Lower leg skin (tissue), 4 donors: ENCODE measurements at regions not wholly inside any gene's neighbourhood (a gene's known extent, or its start where the extent isn't known, plus 50 kb on each side); places are given as distances from the start of the nearest gene placed in this dataset.
"Not testable (repeated sequence)": the region's sequence is repeated elsewhere in the genome, so short reads cannot be mapped to it uniquely, and the experiment has no call there.

Experiments
- DNase-seq, 2 donors: peaks; one replicate each; pipeline ENCODE4 v3.0.0-alpha.2; 2019; ENCODE audit warnings: low spot score in 2 of 2
- H3K4me3 ChIP-seq: fragments of 200-600 bp; sonication (generic); 2 replicates; pipeline ENCODE4 v1.5.1; 2017; ENCODE audit warnings: mild to moderate bottlenecking, low read depth; ENCODE audit not compliant: poor library complexity, severe bottlenecking
- CTCF ChIP-seq, 3 donors: fragments of 450-650 bp; IDR thresholded peaks; one replicate each; pipeline ENCODE4 v1.5.1; 2016; ENCODE audit warnings: antibody characterized with exemption in 3 of 3, mild to moderate bottlenecking in 3 of 3, moderate library complexity in 2 of 3
- POLR2A ChIP-seq, 2 donors: fragments of 450-650 bp; IDR thresholded peaks; one replicate each; pipeline ENCODE4 v1.6.1; 2016 to 2017; ENCODE audit warnings: antibody characterized with exemption in 2 of 2, mild to moderate bottlenecking in 1 of 2, moderate library complexity in 1 of 2
- WGBS, 2 donors: methylation state at CpG; one replicate each; pipeline ENCODE4 v1.1.5; 2018; 5-methylcytosine and 5-hydroxymethylcytosine counted together
- intact Hi-C: fragments of 100-400 bp; cut with DNase I; formaldehyde crosslinking; loops from one replicate; pipeline ENCODE4 v1.15.0; 2023; ENCODE audit warnings: low total_unique reads

- intact Hi-C loops, result no loop called here
- no peak overlapping the region for H3K4me3 ChIP-seq
- no peak for TF ChIP-seq POLR2A (IDR thresholded peaks at IDR 0.05)
- no peak for TF ChIP-seq CTCF (IDR thresholded peaks at IDR 0.05)
- DNase-seq, result no peak
Measured at GRCh38 chr10:108037061-108037460, 872.6 kb upstream of the SORCS1 start.

- DNase-seq, result no peak
- no peak overlapping the region for H3K4me3 ChIP-seq
- WGBS, 2 donors, result 25 to 32% methylated on average over 1 of the region's 1 CpG
- intact Hi-C loops, result no loop called here
- no peak for TF ChIP-seq CTCF (IDR thresholded peaks at IDR 0.05)
- TF ChIP-seq POLR2A (IDR thresholded peaks at IDR 0.05), result no peak
Measured at GRCh38 chr10:108036265-108036664, 871.8 kb upstream of the SORCS1 start.

GRCh38 chr10:108034829-108035228 is 870.3 kb upstream of the SORCS1 start:
- TF ChIP-seq CTCF (IDR thresholded peaks at IDR 0.05) (no peak), POLR2A (IDR thresholded peaks at IDR 0.05) (no peak)
- no peak for DNase-seq
- no peak overlapping the region for H3K4me3 ChIP-seq
- 18 to 22% methylated on average over 1 of the region's 1 CpG for WGBS, 2 donors
- intact Hi-C loops, result no loop called here

- H3K4me3 ChIP-seq, DNase-seq, intact Hi-C loops: not testable (repeated sequence)
- WGBS, 2 donors, result 26 to 34% methylated on average over 3 of the region's 3 CpGs
Measured at GRCh38 chr10:108033518-108033917, 869.0 kb upstream of the SORCS1 start.

- WGBS, 2 donors, result 87 to 94% methylated on average over 1 of the region's 1 CpG
- TF ChIP-seq CTCF (IDR thresholded peaks at IDR 0.05), result no peak
- TF ChIP-seq POLR2A (IDR thresholded peaks at IDR 0.05), result no peak
- intact Hi-C loops, result no loop called here
- no peak for DNase-seq
- no peak overlapping the region for H3K4me3 ChIP-seq
Measured at GRCh38 chr10:108031505-108031904, 867.0 kb upstream of the SORCS1 start.

GRCh38 chr10:108014902-108015177 is 850.3 kb upstream of the SORCS1 start:
- no peak for TF ChIP-seq CTCF (IDR thresholded peaks at IDR 0.05)
- no peak for TF ChIP-seq POLR2A (IDR thresholded peaks at IDR 0.05)
- intact Hi-C loops, result no loop called here
- H3K4me3 ChIP-seq, result no peak overlapping the region
- WGBS, 2 donors, result 86 to 93% methylated on average over 1 of the region's 1 CpG
- no peak for DNase-seq
